ENCODE measurements at regions not wholly inside any gene's neighbourhood (a gene's known extent, or its start where the extent isn't known, plus 50 kb on each side); places are given as distances from the start of the nearest gene placed in this dataset.

- 50 to 58% methylated on average over 3 of the region's 3 CpGs for WGBS, 2 donors
Measured at GRCh38 chr3:135895734-135896121, 69.8 kb upstream of the PPP2R3A start.

GRCh38 chr3:135896613-135897012 is 68.9 kb upstream of the PPP2R3A start:
- Histone ChIP-seq H3K4me3 (no peak overlapping the region), H3K4me1 (peaks cover 0 to 18% (median 3%) of the 10 kb centered on the region in 3 donors), H3K36me3 (no peaks in the 10 kb centered on the region), H3K27ac (no peak overlapping the region), H3K9me3 (no peaks in the 10 kb centered on the region), H3K27me3 (no peaks in the 10 kb centered on the region)
- WGBS, 2 donors = 83 to 87% methylated on average over 2 of the region's 2 CpGs
- DNase-seq = no peak
- TF ChIP-seq CTCF (IDR thresholded peaks at IDR 0.05) (no peak), POLR2A (IDR thresholded peaks at IDR 0.05) (no peak)
- intact Hi-C loops (cut with DNase I) = no loop called here

More at GRCh38 chr3:135895734-135896121, 69.8 kb upstream of the PPP2R3A start:
- no peaks in the 10 kb centered on the region for H3K27me3 ChIP-seq
- peak overlapping the region in 2 of 4 donors; percentile 20 to 58 for H3K27ac ChIP-seq
- H3K4me3 ChIP-seq = no peak overlapping the region
- DNase-seq = no peak
- no peak for TF ChIP-seq POLR2A (IDR thresholded peaks at IDR 0.05)
- no peaks in the 10 kb centered on the region for H3K36me3 ChIP-seq
- peaks cover 0 to 18% (median 3%) of the 10 kb centered on the region in 3 donors for H3K4me1 ChIP-seq
- intact Hi-C loops (cut with DNase I) = no loop called here
- no peaks in the 10 kb centered on the region for H3K9me3 ChIP-seq

GRCh38 chr3:135897715-135898114 is 67.8 kb upstream of the PPP2R3A start:
- intact Hi-C loops (cut with DNase I) = no loop called here
- H3K36me3 ChIP-seq = no peaks in the 10 kb centered on the region

GRCh38 chr3:135898774-135899173 is 66.8 kb upstream of the PPP2R3A start:
- H3K36me3 ChIP-seq = no peaks in the 10 kb centered on the region
- intact Hi-C loops (cut with DNase I) = no loop called here
- no peak overlapping the region for H3K27ac ChIP-seq
- H3K4me1 ChIP-seq = peaks cover 0 to 18% (median 3%) of the 10 kb centered on the region in 3 donors
- TF ChIP-seq CTCF (IDR thresholded peaks at IDR 0.05) (no peak), POLR2A (IDR thresholded peaks at IDR 0.05) (no peak)
- H3K27me3 ChIP-seq = no peaks in the 10 kb centered on the region
- H3K9me3 ChIP-seq = no peaks in the 10 kb centered on the region
- WGBS, 2 donors = 70 to 83% methylated on average over 3 of the region's 3 CpGs
- no peak overlapping the region for H3K4me3 ChIP-seq
- DNase-seq = no peak

More at GRCh38 chr3:135897715-135898114, 67.8 kb upstream of the PPP2R3A start:
- Histone ChIP-seq H3K4me3 (no peak overlapping the region), H3K27me3 (no peaks in the 10 kb centered on the region), H3K4me1 (peaks cover 0 to 18% (median 3%) of the 10 kb centered on the region in 3 donors), H3K9me3 (no peaks in the 10 kb centered on the region), H3K27ac (no peak overlapping the region)
- DNase-seq = no peak
- 92 to 100% methylated on average over 1 of the region's 1 CpG for WGBS, 2 donors
- TF ChIP-seq POLR2A (IDR thresholded peaks at IDR 0.05) (no peak), CTCF (IDR thresholded peaks at IDR 0.05) (no peak)

- TF ChIP-seq CTCF (IDR thresholded peaks at IDR 0.05) (peak in 3 of 6 experiments; percentile 17 to 50 (median 24)), POLR2A (IDR thresholded peaks at IDR 0.05) (no peak)
- H3K27ac ChIP-seq = no peak overlapping the region
- no peaks in the 10 kb centered on the region for H3K9me3 ChIP-seq
- 64 to 67% methylated on average over 5 of the region's 5 CpGs for WGBS, 2 donors
- H3K36me3 ChIP-seq = no peaks in the 10 kb centered on the region
- H3K27me3 ChIP-seq = no peaks in the 10 kb centered on the region
- peaks cover 0 to 36% (median 0%) of the 10 kb centered on the region in 3 donors for H3K4me1 ChIP-seq
- intact Hi-C loops (cut with DNase I) = no loop called here
- no peak overlapping the region for H3K4me3 ChIP-seq
- no peak for DNase-seq
Measured at GRCh38 chr3:135905058-135905724, 60.3 kb upstream of the PPP2R3A start.
